Dendritic cell treated with granulocyte-macrophage colony-stimulating factor and Interleukin-4, amounts not matched to agents 40 ng/mL and 50 ng/mL, for 4 days (primary cell): ENCODE measurements at regions not wholly inside any gene's neighbourhood (a gene's known extent, or its start where the extent isn't known, plus 50 kb on each side); places are given as distances from the start of the nearest gene placed in this dataset.

Experiments used
- H3K27ac Mint-ChIP-seq: one replicate; pipeline ENCODE4 v1.8.0; 2022; ENCODE audit warnings: mild to moderate bottlenecking, mixed read lengths
- H3K27me3 Mint-ChIP-seq: one replicate; pipeline ENCODE4 v1.8.0; 2022; ENCODE audit warnings: mild to moderate bottlenecking, mixed read lengths
- H3K36me3 Mint-ChIP-seq: one replicate; pipeline ENCODE4 v1.8.0; 2022; ENCODE audit warnings: low read depth, mixed read lengths
- H3K4me1 Mint-ChIP-seq: one replicate; pipeline ENCODE4 v1.8.0; 2022; ENCODE audit warnings: low read depth, mixed read lengths
- H3K4me3 Mint-ChIP-seq: one replicate; pipeline ENCODE4 v1.8.0; 2022; ENCODE audit warnings: mild to moderate bottlenecking, moderate library complexity, mixed read lengths
- H3K9me3 Mint-ChIP-seq: one replicate; pipeline ENCODE4 v1.8.0; 2022; ENCODE audit warnings: mixed read lengths
- intact Hi-C: fragments of 100-400 bp; cut with micrococcal nuclease; formaldehyde crosslinking; loops from one replicate; pipeline ENCODE4 v1.15.0; 2022

DNA sequence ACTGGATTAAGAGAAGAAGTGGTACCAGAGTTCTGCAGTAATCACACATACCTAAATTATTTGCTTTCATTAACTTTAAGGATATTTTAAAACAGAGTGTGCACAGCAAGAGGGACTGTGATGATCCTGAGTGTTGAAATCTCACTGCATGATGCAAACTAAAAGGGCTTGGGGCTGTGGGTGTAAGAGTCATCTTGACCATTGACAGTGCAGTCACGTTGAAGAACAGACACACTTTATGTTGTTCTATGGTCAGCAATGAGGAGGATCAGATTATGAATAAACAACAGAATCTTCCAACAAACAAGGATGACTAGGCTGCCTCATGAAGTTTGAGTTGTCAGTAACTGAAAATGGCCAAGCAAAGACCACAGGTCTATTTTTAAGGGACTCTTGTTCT lies 87.2 kb upstream of the GALNT5 start:
- Mint-ChIP-seq H3K36me3 (no peaks in the 10 kb centered on the region), H3K27ac (no peak overlapping the region), H3K4me3 (no peak overlapping the region), H3K4me1 (peaks cover 13% of the 10 kb centered on the region), H3K27me3 (peaks cover 5% of the 10 kb centered on the region), H3K9me3 (no peaks in the 10 kb centered on the region)
- intact Hi-C loops, result no loop called here

DNA sequence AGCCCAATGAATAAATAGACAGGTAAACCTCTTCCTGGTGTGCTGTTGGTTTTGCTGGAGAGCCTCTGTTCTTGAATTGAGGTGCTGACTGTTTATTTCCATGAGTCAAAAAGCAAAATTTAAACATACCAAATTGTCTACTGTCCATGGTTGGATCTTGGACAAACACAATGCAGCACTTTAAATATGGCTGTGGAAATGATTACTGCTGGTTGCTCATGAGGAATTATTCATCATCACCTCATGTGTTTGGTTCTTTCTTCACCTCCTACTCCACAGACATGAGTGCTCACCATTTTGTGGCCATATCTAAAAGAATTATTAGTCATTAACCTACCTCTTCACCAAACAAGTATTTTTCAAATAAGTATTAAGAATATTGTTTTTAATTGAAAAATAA lies 85.3 kb upstream of the GALNT5 start:
- no peak overlapping the region for H3K4me3 Mint-ChIP-seq
- H3K36me3 Mint-ChIP-seq, result no peaks in the 10 kb centered on the region
- no peak overlapping the region for H3K27ac Mint-ChIP-seq
- peaks cover 13% of the 10 kb centered on the region for H3K4me1 Mint-ChIP-seq
- peaks cover 4% of the 10 kb centered on the region for H3K27me3 Mint-ChIP-seq
- H3K9me3 Mint-ChIP-seq, result no peaks in the 10 kb centered on the region
- intact Hi-C loops, result no loop called here

DNA sequence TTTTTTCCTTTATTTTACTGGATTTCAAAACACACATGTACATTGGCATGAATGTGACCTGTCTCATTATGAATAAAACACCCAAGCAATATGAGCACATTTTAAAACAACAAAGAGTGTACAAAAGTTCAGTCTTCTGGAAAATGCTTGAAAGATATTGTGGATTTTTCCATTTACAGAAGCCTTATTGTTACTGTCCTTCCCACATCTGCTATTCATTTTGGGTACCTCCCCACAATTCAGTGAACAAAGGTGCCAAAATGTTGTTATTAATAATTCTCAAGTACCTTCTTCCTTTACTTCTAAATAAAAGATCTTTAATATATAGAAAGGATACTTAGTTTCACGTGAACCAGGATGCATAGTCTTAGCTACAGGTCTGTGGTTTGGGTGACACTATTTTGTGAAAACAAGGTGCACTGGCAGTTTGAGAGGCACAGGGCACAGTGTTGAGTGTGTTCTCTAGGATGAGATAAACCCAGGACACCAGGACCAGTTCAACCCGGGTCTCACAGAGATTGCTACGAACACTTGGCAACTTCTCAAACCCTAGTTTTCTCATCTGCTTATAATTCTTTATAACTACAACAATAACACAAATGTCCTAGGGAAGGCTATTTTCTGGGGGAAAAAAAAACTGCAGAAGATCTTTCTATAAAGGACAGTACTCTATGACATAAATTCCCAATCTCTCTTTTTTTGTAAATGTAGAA lies 84.5 kb upstream of the GALNT5 start:
- peaks cover 13% of the 10 kb centered on the region for H3K4me1 Mint-ChIP-seq
- H3K27ac Mint-ChIP-seq, result no peak overlapping the region
- H3K9me3 Mint-ChIP-seq, result no peaks in the 10 kb centered on the region
- no peak overlapping the region for H3K4me3 Mint-ChIP-seq
- H3K27me3 Mint-ChIP-seq, result peaks cover 2% of the 10 kb centered on the region
- H3K36me3 Mint-ChIP-seq, result no peaks in the 10 kb centered on the region
- intact Hi-C loops, result no loop called here

DNA sequence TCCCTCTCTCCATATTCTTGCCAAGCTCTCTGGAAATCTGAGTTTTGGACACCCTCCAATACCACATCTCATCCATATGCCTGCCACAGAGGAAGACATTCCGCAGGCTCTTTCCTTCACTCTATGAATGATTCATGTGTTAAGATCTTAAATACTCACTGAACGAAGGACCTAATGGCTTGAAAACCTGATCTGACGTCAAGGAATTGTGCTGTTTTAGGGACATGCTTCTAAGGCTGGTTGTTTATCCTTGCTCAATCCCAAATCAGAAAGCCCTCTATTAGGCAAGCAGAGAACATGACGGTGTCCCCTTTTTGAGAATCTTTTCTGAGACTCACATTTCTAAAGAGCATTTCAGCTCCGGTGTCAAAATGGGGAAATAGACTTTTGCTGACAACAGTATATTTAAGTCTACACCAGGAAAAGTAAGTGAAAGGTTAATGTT lies 83.7 kb upstream of the GALNT5 start:
- H3K9me3 Mint-ChIP-seq, result no peaks in the 10 kb centered on the region
- peaks cover 2% of the 10 kb centered on the region for H3K27me3 Mint-ChIP-seq
- H3K36me3 Mint-ChIP-seq, result no peaks in the 10 kb centered on the region
- H3K27ac Mint-ChIP-seq, result no peak overlapping the region
- H3K4me1 Mint-ChIP-seq, result peaks cover 16% of the 10 kb centered on the region
- intact Hi-C loops, result no loop called here
- no peak overlapping the region for H3K4me3 Mint-ChIP-seq

DNA sequence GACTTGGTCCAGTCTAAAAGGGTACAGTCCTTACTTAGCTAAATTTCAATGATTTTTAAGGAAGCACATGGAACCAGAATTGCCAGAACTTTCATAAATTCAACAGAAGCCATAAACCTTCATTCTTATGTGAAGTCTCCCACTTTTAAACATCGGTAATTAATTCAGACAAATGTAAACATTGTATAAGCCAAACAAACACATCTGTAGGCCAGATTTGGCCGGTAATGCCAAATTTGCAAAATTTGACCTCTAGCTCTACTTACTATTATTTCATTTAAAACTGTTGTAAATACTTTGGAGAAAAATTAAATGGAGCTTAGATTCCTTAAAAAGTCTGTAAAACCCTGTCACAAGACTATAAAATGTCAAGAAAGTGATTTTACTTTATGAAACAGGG lies 83.2 kb upstream of the GALNT5 start:
- Mint-ChIP-seq H3K36me3 (no peaks in the 10 kb centered on the region), H3K27ac (no peak overlapping the region), H3K9me3 (no peaks in the 10 kb centered on the region), H3K4me3 (no peak overlapping the region), H3K27me3 (peaks cover 2% of the 10 kb centered on the region), H3K4me1 (peaks cover 22% of the 10 kb centered on the region)
- intact Hi-C loops, result no loop called here

DNA sequence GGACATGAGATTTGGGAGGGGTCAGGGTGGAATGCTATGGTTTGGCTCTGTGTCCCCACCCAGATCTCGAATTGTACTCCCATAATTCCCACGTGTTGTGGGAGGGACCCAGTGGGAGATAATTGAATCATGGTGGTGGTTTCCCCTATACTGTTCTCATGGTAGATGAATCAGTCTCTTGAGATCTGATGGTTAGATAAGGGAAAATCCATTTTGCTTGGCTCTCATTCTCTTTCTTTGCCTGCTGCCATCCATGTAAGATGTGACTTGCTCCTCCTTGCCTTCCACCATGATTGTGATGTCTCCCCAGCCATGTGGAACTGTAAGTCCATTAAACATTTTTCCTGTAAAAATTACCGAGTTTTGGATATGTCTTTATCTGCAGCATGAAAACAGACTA lies 80.9 kb upstream of the GALNT5 start:
- H3K9me3 Mint-ChIP-seq, result no peaks in the 10 kb centered on the region
- no peaks in the 10 kb centered on the region for H3K36me3 Mint-ChIP-seq
- no peak overlapping the region for H3K27ac Mint-ChIP-seq
- H3K4me1 Mint-ChIP-seq, result peaks cover 31% of the 10 kb centered on the region
- H3K27me3 Mint-ChIP-seq, result no peaks in the 10 kb centered on the region
- no peak overlapping the region for H3K4me3 Mint-ChIP-seq
- intact Hi-C loops, result no loop called here

DNA sequence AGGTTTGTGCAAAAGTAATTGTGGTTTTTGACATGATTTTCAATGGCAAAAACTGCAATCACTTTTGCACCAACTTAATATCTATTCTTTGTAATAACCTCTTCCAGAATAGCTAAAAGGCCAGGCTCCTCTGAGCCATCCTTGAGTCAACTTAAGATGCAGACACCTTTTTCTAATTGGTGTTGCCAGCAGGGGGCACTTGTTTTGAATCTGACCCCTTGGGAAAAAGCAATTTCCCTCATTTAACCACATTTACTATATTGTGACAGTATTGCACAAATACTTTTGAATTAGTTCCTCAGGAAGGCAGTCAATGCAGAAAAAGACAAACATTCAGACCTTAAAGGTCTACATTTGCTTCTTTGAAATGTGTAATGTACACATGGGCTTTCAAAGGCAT lies 78.6 kb upstream of the GALNT5 start:
- Mint-ChIP-seq H3K27me3 (no peaks in the 10 kb centered on the region), H3K36me3 (no peaks in the 10 kb centered on the region), H3K9me3 (no peaks in the 10 kb centered on the region), H3K4me3 (no peak overlapping the region), H3K4me1 (peaks cover 42% of the 10 kb centered on the region), H3K27ac (no peak overlapping the region)
- intact Hi-C loops, result no loop called here

DNA sequence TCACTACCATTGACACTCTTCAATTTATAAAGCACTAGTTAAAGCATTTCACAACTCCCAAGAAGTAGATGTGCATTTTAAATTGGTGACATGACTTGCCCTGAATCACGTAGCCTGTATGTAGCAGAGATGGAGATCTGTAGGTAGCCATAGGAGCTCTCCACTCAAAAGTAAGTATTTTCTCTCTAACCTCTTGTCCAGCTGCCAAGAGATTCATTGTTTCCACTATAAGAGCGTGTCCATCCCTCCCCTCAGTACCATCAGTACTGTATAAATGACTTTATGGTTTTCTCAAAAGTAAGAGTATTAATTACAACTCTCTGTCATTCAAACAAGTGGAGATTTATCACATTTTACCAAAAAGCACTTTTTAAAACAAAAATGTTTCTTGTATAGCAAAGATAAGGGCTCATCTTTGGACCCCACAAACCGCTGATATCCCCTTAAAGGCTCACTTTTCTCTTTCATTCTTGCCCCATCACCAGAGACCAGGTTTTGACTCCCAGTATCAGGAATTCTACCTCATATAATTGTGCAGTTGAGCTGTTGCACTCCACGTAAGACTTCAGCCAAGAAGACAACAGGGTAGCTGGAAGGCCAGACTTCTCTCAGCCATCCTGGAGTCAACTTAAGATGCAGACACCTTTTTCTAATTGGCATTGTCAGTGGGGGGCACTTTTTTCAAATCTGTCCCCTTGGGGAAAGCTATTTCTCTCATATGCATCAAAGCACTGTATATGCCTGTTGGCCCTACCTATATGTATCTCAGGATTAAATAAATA lies 78.0 kb upstream of the GALNT5 start:
- Mint-ChIP-seq H3K36me3 (no peaks in the 10 kb centered on the region), H3K27me3 (no peaks in the 10 kb centered on the region), H3K4me3 (no peak overlapping the region), H3K27ac (no peak overlapping the region), H3K4me1 (peaks cover 44% of the 10 kb centered on the region), H3K9me3 (no peaks in the 10 kb centered on the region)
- intact Hi-C loops, result no loop called here

DNA sequence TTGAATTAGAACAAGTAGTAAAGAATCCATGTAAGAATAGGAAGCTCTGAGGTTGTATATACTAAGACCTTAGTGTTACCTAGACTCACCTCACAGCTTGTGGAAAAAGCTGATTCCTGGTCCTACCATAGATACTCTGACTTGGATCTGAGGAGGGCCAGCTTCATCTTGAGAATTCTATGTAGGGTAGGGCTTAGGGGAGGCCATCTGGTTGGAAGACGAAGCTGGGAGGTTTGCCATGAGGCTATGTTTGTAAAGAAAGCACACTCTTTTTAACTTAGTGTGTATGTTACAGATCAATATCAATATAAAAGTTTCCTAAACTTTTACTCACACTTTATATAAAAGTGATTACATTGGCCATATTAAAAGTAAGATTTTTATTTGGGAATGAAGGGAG lies 77.1 kb upstream of the GALNT5 start:
- no peaks in the 10 kb centered on the region for H3K36me3 Mint-ChIP-seq
- H3K9me3 Mint-ChIP-seq, result no peaks in the 10 kb centered on the region
- no peak overlapping the region for H3K4me3 Mint-ChIP-seq
- intact Hi-C loops, result no loop called here
- H3K27me3 Mint-ChIP-seq, result no peaks in the 10 kb centered on the region
- H3K4me1 Mint-ChIP-seq, result peaks cover 44% of the 10 kb centered on the region
- no peak overlapping the region for H3K27ac Mint-ChIP-seq

DNA sequence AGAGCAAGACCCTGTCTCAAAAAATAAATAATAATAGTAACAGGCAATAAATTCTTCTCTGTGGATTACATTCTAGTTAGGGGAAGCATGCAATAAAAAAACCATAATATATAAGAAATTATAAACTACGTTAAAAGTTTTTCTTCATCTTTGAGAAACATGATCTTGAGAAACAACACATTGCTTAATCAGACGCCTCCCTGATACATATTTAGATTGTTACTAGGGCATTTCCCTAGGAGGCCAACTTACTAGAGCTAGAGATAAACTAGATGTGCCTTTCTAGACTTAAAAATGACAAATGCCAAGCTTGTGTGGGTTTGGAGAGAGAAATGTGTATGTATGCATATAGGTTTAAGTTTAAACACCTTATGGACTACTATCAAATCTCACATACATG lies 76.3 kb upstream of the GALNT5 start:
- Mint-ChIP-seq H3K4me1 (peaks cover 44% of the 10 kb centered on the region), H3K27me3 (no peaks in the 10 kb centered on the region)

DNA sequence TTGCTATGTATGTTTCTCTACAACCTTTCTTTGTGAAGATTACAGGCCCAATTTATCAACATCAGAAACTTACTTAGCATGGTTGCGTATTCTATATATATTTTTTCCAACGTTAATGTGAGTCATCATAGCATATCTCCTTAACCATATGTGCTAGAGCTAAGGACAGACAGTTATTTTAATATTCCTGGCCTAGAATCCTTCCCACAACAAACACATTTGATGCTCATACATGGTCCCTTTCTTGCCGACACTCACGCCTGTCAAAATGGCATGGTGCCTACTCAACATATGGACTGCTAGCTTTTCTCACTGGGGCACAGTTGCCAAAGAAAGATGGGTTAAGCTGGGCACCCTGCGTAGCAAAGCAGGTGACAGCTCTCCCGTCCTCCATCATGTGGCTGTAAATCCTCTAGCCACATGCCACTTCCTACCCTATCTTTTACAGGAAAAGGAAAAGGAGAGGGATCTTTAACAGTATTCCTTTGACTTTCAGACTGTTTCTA lies 75.2 kb upstream of the GALNT5 start:
- Mint-ChIP-seq H3K27ac (no peak overlapping the region), H3K4me1 (peaks cover 44% of the 10 kb centered on the region), H3K4me3 (no peak overlapping the region), H3K36me3 (no peaks in the 10 kb centered on the region), H3K27me3 (no peaks in the 10 kb centered on the region), H3K9me3 (no peaks in the 10 kb centered on the region)
- intact Hi-C loops, result no loop called here

More for the DNA sequence above, 76.3 kb upstream of the GALNT5 start:
- Mint-ChIP-seq H3K27ac (no peak overlapping the region), H3K36me3 (no peaks in the 10 kb centered on the region), H3K4me3 (no peak overlapping the region), H3K9me3 (no peaks in the 10 kb centered on the region)
- intact Hi-C loops, result no loop called here

DNA sequence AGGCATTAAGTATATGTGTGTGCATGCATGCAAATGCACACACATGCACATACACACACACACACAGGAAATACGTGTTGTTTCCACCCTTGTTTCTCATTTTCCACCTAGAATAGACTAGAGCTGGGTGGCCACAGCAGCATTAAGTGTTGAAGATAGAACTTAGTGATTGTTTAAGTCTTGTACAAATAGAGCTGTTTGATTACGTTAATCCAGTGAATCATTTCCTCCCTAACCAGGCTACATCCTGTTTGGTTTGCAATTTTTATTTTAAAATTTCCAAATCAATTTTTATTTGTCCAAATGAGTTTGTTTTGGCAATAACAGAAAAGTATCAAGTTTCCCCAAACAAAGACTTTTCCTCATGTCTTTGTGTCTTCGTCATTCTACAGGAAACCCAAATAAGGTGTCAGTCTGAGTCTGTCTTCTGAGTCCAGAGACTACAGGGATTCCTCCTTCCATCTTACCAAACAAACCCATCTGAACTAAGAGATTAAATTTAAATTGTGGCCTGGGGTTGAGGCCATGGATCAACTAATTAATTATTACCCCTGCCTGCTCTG lies 74.6 kb upstream of the GALNT5 start:
- H3K27me3 Mint-ChIP-seq, result no peaks in the 10 kb centered on the region
- H3K27ac Mint-ChIP-seq, result no peak overlapping the region
- H3K9me3 Mint-ChIP-seq, result no peaks in the 10 kb centered on the region
- no peak overlapping the region for H3K4me3 Mint-ChIP-seq
- H3K4me1 Mint-ChIP-seq, result peaks cover 44% of the 10 kb centered on the region
- no peaks in the 10 kb centered on the region for H3K36me3 Mint-ChIP-seq
- intact Hi-C loops, result no loop called here

DNA sequence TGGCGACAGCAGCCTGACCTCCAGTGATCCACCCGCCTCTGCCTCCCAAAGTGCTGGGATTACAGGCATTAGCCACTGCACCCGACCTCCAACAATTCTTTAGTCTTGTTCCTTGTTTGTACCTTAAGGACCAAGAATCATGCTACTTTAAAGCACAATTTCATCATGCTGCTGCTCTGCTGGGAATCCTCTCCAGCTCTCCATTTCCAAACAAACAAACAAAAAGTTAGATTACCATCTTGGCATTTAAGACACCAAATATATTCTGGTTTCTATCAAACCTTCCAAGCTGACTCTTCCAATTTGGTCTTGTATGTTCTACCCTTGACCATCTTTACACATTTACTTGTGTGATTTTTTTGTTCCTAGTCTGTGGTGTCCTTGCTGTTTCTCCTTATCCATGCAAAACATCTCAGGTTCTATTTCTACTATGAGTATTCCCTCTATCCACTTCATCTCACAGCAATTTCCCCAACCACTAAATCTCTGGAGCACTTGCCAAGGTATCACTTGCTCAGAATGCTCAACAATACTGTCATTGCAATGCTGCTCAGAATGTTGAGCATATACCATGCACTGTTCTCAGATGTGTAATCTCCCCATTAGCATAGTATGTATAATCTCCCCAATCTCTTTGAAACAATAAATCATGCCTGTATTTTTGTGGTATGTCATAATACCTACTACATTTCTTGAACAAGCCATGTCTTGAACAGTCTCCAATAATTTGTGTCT lies 73.2 kb upstream of the GALNT5 start:
- Mint-ChIP-seq H3K4me1 (peaks cover 36% of the 10 kb centered on the region), H3K4me3 (no peak overlapping the region), H3K9me3 (no peaks in the 10 kb centered on the region), H3K27me3 (no peaks in the 10 kb centered on the region), H3K27ac (no peak overlapping the region), H3K36me3 (no peaks in the 10 kb centered on the region)
- intact Hi-C loops, result no loop called here
